HG03103 (cell line): ENCODE measurements at regions not wholly inside any gene's neighbourhood (a gene's known extent, or its start where the extent isn't known, plus 50 kb on each side); places are given as distances from the start of the nearest gene placed in this dataset.

Experiments used
- ATAC-seq: cut with Tn5 transposase; IDR thresholded peaks from one replicate; pipeline ENCODE4 v1.9.1; 2021; ENCODE audit warnings: low read depth; ENCODE audit not compliant: unreplicated experiment

- ATAC-seq = no peak
Observed at GRCh38 chr17:73749928-73750605, 105.8 kb upstream of the SDK2 start.

DNA sequence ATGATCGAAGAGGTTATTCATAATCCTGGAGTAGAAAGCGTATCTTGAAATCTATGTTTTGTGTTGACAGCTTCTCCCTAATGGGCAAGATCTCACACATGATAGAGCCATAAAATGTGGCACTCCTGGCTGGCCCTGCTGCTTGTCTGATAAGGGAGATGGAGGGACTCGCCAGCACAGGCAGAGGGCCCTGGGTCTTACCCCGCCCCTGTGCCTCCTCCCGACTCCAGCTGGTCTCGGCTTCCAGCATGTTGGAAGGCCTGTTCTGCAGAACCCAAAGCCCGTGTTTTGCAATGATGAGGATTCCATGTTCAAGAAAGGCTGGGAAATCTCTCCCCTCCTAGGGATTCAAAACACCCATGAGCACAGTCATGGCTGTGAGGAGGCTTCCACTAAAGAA, 106.7 kb upstream of the SDK2 start:
- no peak for ATAC-seq

- ATAC-seq = no peak
Observed at GRCh38 chr17:73753751-73754496, 109.7 kb upstream of the SDK2 start.

- no peak for ATAC-seq
Observed at GRCh38 chr17:73754886-73755400, 110.7 kb upstream of the SDK2 start.

DNA sequence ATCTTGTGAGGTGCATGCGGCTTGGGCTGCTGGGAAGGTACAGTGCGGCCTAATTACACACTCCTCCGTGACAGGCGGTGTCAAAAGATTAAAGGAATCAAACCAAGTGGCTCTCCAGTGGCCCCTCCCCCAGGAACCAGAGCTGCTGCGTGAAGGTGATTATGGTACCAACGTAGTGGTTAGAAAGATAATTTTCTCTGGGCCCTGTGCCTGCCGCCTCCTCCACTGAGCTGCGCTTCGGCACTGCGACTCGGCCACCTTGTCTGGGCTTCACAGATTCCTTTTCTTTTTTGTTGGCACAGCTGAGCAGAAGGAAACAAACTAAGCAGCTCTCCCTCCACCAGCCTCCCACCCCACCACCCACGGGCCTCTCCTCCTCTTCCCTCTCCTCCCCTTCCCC, 113.2 kb upstream of the SDK2 start:
- ATAC-seq = no peak

GRCh38 chr17:73758245-73758644, 114.0 kb upstream of the SDK2 start:
- ATAC-seq = no peak

DNA sequence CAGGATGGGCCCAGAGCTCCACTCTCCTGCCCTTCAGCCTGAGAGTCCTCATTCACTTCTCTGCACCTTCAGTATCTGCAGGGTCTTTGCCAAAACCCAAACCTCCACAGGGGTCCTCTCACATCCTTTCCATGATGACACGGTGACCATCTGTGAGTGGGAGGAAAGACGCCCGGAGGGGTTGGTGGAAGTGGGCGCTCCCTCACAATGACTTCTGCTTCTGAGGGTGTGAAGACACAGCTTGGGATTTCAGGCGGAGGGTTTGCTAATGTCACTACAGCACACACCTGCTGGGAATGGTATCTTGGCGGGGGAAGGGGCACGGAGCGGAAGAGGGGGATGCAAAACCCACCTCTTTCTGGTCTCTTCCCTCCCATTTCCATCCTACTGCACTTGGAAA, 115.1 kb upstream of the SDK2 start:
- no peak for ATAC-seq

DNA sequence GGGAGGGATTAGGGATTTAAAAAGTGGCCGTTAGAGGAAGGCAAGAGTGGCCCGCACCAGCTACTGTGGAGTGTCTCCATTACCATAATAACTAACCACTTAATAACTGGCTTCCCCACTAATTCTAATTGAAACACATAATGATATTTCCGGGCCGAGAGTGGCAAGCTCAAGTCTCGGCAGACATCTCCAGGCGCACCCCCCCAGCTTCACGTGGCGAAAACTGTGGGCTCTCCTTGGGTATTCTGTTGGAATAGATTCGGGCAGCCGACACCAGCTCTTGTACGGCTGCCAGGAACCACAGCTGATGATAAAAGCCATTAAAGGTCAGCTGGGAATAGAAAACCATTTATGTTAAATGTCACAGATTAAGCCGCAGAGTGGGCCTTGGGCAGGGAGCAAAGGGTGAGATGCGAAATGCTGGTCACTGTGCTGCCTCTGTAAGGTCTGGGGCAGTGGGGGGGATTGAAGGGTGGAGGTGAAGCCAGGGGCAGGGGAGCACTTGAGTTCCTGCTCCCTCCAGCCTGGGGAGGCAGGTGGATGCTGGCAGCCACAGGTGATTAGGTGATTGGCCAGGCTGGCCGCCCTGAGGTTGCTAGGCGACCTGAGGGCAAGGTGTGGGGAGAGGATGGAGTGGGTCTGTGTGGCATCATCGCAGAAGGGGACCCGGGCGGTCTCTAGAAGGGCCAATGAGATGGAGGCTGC, 115.6 kb upstream of the SDK2 start:
- no peak for ATAC-seq

- no peak for ATAC-seq
Observed at GRCh38 chr17:73760439-73760758, 116.2 kb upstream of the SDK2 start.

GRCh38 chr17:73765824-73766563, 121.7 kb upstream of the SDK2 start:
- ATAC-seq = no peak

- ATAC-seq = no peak
Observed at GRCh38 chr17:73767696-73768095, 123.5 kb upstream of the SDK2 start.

GRCh38 chr17:73768691-73769090, 124.4 kb upstream of the SDK2 start:
- no peak for ATAC-seq

GRCh38 chr17:73769479-73769878, 125.2 kb upstream of the SDK2 start:
- no peak for ATAC-seq

- no peak for ATAC-seq
Observed at GRCh38 chr17:73770115-73770848, 126.0 kb upstream of the SDK2 start.

- ATAC-seq = no peak
Observed at GRCh38 chr17:73770849-73771229, 126.6 kb upstream of the SDK2 start.

GRCh38 chr17:73772107-73772705, 128.0 kb upstream of the SDK2 start:
- no peak for ATAC-seq

DNA sequence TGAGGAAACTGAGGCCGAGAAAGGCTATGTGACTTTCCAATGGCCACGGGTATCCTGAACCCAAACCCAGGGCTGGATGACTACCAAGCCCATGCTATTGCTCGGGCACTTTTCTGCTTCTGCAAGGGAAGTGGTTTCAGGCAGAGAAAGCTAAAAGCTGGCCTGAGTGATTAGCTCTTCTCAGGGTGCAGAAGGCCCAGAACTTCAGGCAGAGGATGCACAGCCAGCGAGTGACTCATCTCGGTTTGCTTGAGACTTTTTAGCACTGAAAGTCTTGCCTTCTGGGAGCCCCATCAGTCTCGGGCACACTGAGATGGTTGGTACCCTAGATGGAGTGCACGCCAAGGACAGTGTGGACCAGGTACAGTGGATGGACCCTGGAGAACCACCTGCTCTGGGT, 129.5 kb upstream of the SDK2 start:
- ATAC-seq = no peak

DNA sequence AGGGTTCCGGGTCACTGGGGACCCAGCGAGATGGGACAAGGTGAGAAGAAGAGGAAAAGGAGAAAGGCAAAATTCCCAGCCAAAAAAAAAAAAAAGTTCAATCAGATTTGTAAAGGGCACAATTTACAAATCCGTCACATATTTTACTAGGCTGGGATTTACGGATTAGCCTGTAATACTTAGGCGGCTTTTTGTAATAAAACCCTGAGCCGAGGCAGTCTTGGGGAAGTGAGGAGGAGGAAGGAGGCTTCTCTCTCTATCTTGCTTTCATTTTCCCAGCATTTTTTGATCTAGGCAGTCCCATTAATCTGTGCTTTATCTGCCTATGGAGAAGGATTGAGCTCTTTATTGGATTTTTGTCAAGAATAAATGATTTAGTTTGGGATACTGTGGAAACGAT, 130.6 kb upstream of the SDK2 start:
- no peak for ATAC-seq

- no peak for ATAC-seq
Observed at GRCh38 chr17:73776351-73777130, 132.3 kb upstream of the SDK2 start.
